ENCODE measurements at regions not wholly inside any gene's neighbourhood (a gene's known extent, or its start where the extent isn't known, plus 50 kb on each side); places are given as distances from the start of the nearest gene placed in this dataset.

GRCh38 chr4:128549636-128550035 lies 259.9 kb upstream of the JADE1 start:
- Histone ChIP-seq H3K4me3 (ENCODE audit: low read depth, low read length) (no peak overlapping the region), H3K27me3 (ENCODE audit: control insufficient read depth, insufficient read depth, low read length) (no peaks in the 10 kb centered on the region), H3K27ac (ENCODE audit: low read depth, low read length) (no peak overlapping the region), H3K9me3 (ENCODE audit: control insufficient read depth, insufficient read depth, low read length) (no peaks in the 10 kb centered on the region; the same call in 1 of the 2 replicates)
- ChIA-PET POLR2A (no interaction called here), CTCF (no interaction called here)
- TF ChIP-seq, protein P1, sequence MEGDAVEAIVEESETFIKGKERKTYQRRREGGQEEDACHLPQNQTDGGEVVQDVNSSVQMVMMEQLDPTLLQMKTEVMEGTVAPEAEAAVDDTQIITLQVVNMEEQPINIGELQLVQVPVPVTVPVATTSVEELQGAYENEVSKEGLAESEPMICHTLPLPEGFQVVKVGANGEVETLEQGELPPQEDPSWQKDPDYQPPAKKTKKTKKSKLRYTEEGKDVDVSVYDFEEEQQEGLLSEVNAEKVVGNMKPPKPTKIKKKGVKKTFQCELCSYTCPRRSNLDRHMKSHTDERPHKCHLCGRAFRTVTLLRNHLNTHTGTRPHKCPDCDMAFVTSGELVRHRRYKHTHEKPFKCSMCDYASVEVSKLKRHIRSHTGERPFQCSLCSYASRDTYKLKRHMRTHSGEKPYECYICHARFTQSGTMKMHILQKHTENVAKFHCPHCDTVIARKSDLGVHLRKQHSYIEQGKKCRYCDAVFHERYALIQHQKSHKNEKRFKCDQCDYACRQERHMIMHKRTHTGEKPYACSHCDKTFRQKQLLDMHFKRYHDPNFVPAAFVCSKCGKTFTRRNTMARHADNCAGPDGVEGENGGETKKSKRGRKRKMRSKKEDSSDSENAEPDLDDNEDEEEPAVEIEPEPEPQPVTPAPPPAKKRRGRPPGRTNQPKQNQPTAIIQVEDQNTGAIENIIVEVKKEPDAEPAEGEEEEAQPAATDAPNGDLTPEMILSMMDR (IDR thresholded peaks at IDR 0.05; ENCODE audit: low read depth, low read length) = no peak
- DNase-seq (ENCODE audit: low read depth, low spot score) = no peak

DNA sequence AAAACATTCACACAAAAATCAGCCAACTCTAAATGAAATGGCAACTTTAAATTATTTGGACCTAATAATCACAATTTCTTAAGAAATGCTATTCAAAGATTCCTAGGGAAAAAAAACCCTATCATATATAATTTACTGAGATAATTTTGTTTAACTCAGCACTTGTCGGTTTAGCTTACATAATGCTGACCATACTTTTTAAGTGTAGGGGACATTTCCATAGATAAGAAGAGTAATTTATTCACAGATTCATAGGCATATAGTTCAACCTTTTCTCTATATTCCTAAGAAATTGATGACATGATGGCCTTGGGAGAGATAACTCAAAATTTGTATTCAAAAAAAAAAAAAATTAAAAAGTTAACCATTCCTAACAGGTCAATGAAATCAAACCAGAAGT lies 260.8 kb upstream of the PGRMC2 start:
- TF ChIP-seq, protein P1 (IDR thresholded peaks at IDR 0.05; ENCODE audit: low read depth, low read length) = no peak
- no peaks in the 10 kb centered on the region for H3K27me3 ChIP-seq (ENCODE audit: control insufficient read depth, insufficient read depth, low read length)
- H3K9me3 ChIP-seq (ENCODE audit: control insufficient read depth, insufficient read depth, low read length) = no peaks in the 10 kb centered on the region; the same call in 1 of the 2 replicates
- H3K27ac ChIP-seq (ENCODE audit: low read depth, low read length) = no peak overlapping the region
- CTCF ChIA-PET = interaction anchor here (0.8 kb wide), 1 partner anchor 94 kb away, joined by 3 read pairs; no protein-coding TSS in a partner anchor
- POLR2A ChIA-PET = no interaction called here
- no peak overlapping the region for H3K4me3 ChIP-seq (ENCODE audit: low read depth, low read length)
- no peak for DNase-seq (ENCODE audit: low read depth, low spot score)

DNA sequence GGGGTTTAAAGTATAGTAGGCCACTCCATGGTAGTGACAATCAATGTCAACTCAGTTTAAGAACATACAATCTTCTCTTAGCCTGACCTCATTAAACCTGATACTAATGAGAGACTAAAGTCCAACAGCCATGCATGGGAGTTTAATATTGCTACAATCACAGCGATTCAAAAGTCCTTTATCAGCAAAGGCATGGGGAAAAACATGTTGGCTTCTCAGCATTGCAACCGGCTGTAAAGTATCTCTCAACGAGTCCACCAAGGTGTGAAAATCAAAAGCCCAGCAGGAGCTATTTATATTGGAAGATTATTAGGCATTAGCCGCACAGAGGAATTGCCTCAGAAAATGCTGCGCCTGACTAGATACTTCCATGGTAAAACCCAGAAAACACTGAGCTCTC lies 256.7 kb upstream of the PGRMC2 start:
- CTCF ChIA-PET = interaction anchor here (1.1 kb wide), 1 partner anchor 90 kb away, joined by 3 read pairs; no protein-coding TSS in a partner anchor
- Histone ChIP-seq H3K9me3 (ENCODE audit: control insufficient read depth, insufficient read depth, low read length) (no peaks in the 10 kb centered on the region), H3K27me3 (ENCODE audit: control insufficient read depth, insufficient read depth, low read length) (no peaks in the 10 kb centered on the region), H3K27ac (ENCODE audit: low read depth, low read length) (no peak overlapping the region), H3K4me3 (ENCODE audit: low read depth, low read length) (no peak overlapping the region)
- DNase-seq (ENCODE audit: low read depth, low spot score) = no peak
- TF ChIP-seq, protein P1 (IDR thresholded peaks at IDR 0.05; ENCODE audit: low read depth, low read length) = no peak
- POLR2A ChIA-PET = interaction anchor here (1.4 kb wide), 1 partner anchor 9 kb away, joined by 3 read pairs; no protein-coding TSS in a partner anchor

GRCh38 chr4:128543696-128544095 lies 256.1 kb upstream of the PGRMC2 start:
- ChIA-PET CTCF (no interaction called here), POLR2A (interaction anchor here (1.4 kb wide), 1 partner anchor 9 kb away, joined by 3 read pairs; no protein-coding TSS in a partner anchor)
- DNase-seq (ENCODE audit: low read depth, low spot score) = no peak

DNA sequence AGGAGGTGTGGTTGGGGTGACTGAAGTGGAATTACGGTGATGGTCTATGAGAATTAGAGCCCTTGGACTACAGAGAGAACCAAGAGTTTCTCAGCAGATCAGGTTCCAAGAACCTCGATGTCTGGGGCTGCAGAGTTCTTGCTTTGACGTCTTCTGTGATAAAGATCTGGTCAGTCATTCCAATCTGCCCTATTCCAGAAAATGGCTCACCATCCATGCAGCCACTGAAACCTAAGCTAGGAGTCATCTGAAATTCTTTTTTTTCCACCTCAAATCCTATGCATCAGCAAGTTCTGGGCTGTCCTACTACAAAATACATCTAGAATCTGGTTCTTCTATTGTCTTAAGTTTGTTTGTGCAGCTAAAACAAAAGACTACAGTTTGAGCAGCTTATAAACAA lies 254.4 kb upstream of the PGRMC2 start:
- CTCF ChIA-PET = no interaction called here
- no peak overlapping the region for H3K27ac ChIP-seq (ENCODE audit: low read depth, low read length)
- POLR2A ChIA-PET = no interaction called here
- H3K27me3 ChIP-seq (ENCODE audit: control insufficient read depth, insufficient read depth, low read length) = no peaks in the 10 kb centered on the region
- no peak overlapping the region for H3K4me3 ChIP-seq (ENCODE audit: low read depth, low read length)
- TF ChIP-seq, protein P1 (IDR thresholded peaks at IDR 0.05; ENCODE audit: low read depth, low read length) = no peak
- H3K9me3 ChIP-seq (ENCODE audit: control insufficient read depth, insufficient read depth, low read length) = no peaks in the 10 kb centered on the region; the same call in 1 of the 2 replicates
- no peak for DNase-seq (ENCODE audit: low read depth, low spot score)

More at GRCh38 chr4:128543696-128544095, 256.1 kb upstream of the PGRMC2 start:
- Histone ChIP-seq H3K4me3 (ENCODE audit: low read depth, low read length) (no peak overlapping the region), H3K9me3 (ENCODE audit: control insufficient read depth, insufficient read depth, low read length) (no peaks in the 10 kb centered on the region; the same call in 1 of the 2 replicates), H3K27me3 (ENCODE audit: control insufficient read depth, insufficient read depth, low read length) (no peaks in the 10 kb centered on the region), H3K27ac (ENCODE audit: low read depth, low read length) (no peak overlapping the region)
- TF ChIP-seq, protein P1 (IDR thresholded peaks at IDR 0.05; ENCODE audit: low read depth, low read length) = no peak

Measured in AG04450 (cell line).